T-cell (primary cell): ENCODE measurements at regions not wholly inside any gene's neighbourhood (a gene's known extent, or its start where the extent isn't known, plus 50 kb on each side); places are given as distances from the start of the nearest gene placed in this dataset.
A peak's percentile ranks its signal among the peaks of the same experiment; 100 is the strongest.
"Not testable (repeated sequence)": the region's sequence is repeated elsewhere in the genome, so short reads cannot be mapped to it uniquely, and the experiment has no call there.

Experiments used
- ATAC-seq, 4 experiments: fragments of 200-7000 bp in 3 of 4; fragments of 150-1000 bp in 1 of 4; cut with Tn5 transposase; replicated peaks in 1 of 4; 1 replicate in 3 of 4; 2 replicates in 1 of 4; pipeline ENCODE4 v1.10.0; 2021; ENCODE audit warnings: moderate library complexity in 3 of 4, mild to moderate bottlenecking in 2 of 4, moderate number of reproducible peaks in 1 of 4
- CTCF ChIA-PET, 2 donors: fragments of 300-600 bp; sonication (Branson Sonifier 250); formaldehyde crosslinking; loops; one replicate each; lab custom pipeline; 2022; ENCODE audit warnings: antibody characterized with exemption in 2 of 2; lab: Charles Lee
- POLR2A ChIA-PET, 2 donors: fragments of 300-600 bp; sonication (Branson Sonifier 250); formaldehyde crosslinking; loops; one replicate each; lab custom pipeline; 2022; ENCODE audit warnings: antibody characterized with exemption in 2 of 2; lab: Charles Lee
- DNase-seq, 35 experiments: peaks; one replicate each; pipeline versions ENCODE4 v3.0.0 to v3.0.0-alpha.2; 2013 to 2023
- H3K27ac ChIP-seq: one replicate; pipeline ENCODE4 v1.5.1; 2013; ENCODE audit warnings: low read length
- H3K27me3 ChIP-seq, 2 experiments: replicated peaks in 1 of 2; 1 replicate in 1 of 2; 2 replicates in 1 of 2; pipeline versions ENCODE4 v1.6.1 to v1.7.0; 2013; ENCODE audit warnings: low read length in 1 of 2, mixed read lengths in 1 of 2; ENCODE audit not compliant: control insufficient read depth in 2 of 2, insufficient read depth in 2 of 2; ENCODE audit errors: extremely low read depth in 1 of 2
- H3K36me3 ChIP-seq, 2 donors: 1 replicate in 1 of 2; 2 replicates in 1 of 2; pipeline versions ENCODE4 v1.6.1 to v1.7.0; 2013; ENCODE audit warnings: low read length in 1 of 2; ENCODE audit not compliant: control insufficient read depth in 2 of 2, insufficient read depth in 1 of 2; ENCODE audit errors: extremely low read depth in 1 of 2
- H3K4me1 ChIP-seq, 2 experiments: 1 replicate in 1 of 2; 2 replicates in 1 of 2; pipeline versions ENCODE4 v1.6.1 to v1.7.0; 2013; ENCODE audit warnings: low read length in 2 of 2, mixed read lengths in 1 of 2; ENCODE audit not compliant: insufficient read depth in 2 of 2, control insufficient read depth in 1 of 2; ENCODE audit errors: extremely low read depth in 1 of 2
- H3K4me3 ChIP-seq, 2 donors: 1 replicate in 1 of 2; 2 replicates in 1 of 2; pipeline versions ENCODE4 v1.5.1 to v1.7.0; 2013; ENCODE audit warnings: mild to moderate bottlenecking in 2 of 2, low read length in 1 of 2, moderate library complexity in 1 of 2; ENCODE audit not compliant: control insufficient read depth in 1 of 2; ENCODE audit errors: extremely low read depth in 1 of 2
- H3K9me3 ChIP-seq: 2 replicates; pipeline ENCODE4 v1.7.0; 2013
- H3K27ac Mint-ChIP-seq, 2 donors: one replicate each; pipeline ENCODE4 v1.8.0; 2020 to 2021; ENCODE audit warnings: mild to moderate bottlenecking in 2 of 2, mixed read lengths in 2 of 2
- H3K27me3 Mint-ChIP-seq, 2 donors: one replicate each; pipeline ENCODE4 v1.8.0; 2021 to 2022; ENCODE audit warnings: mixed read lengths in 2 of 2
- H3K36me3 Mint-ChIP-seq: one replicate; pipeline ENCODE4 v1.8.0; 2021; ENCODE audit warnings: mixed read lengths
- H3K4me1 Mint-ChIP-seq, 3 donors: one replicate each; pipeline ENCODE4 v1.8.0; 2020 to 2022; ENCODE audit warnings: mixed read lengths in 3 of 3, mild to moderate bottlenecking in 1 of 3
- H3K4me3 Mint-ChIP-seq, 3 donors: one replicate each; pipeline ENCODE4 v1.8.0; 2020 to 2022; ENCODE audit warnings: mild to moderate bottlenecking in 3 of 3, mixed read lengths in 3 of 3, moderate library complexity in 3 of 3
- H3K9me3 Mint-ChIP-seq, 3 donors: one replicate each; pipeline ENCODE4 v1.8.0; 2020 to 2022; ENCODE audit warnings: mixed read lengths in 3 of 3
- WGBS: methylation state at CpG from one replicate; pipeline ENCODE4 v1.1.5; 2013; ENCODE audit warnings: missing lambda C conversion rate; ENCODE audit not compliant: insufficient coverage; 5-methylcytosine and 5-hydroxymethylcytosine counted together

DNA sequence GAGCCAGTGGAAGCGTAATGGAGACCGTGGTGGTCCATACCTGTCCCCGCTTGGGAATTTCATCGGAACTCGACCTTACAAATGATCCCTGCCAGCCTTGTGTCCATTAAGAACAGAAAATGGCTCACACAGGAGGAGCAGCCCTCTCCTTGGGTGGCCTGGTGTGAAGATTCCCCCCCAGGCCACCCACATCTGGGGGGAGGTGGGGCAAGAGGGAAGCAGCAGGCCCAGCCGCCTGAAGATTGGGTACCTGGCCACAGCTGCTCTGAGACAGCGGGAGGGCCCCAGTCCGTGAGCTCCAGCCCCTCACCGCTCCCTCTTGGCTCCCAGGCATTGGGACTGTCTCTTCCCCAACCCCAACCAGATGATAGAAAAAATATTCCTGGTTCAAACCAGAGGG, 277.8 kb upstream of the FOXF1 start:
- Mint-ChIP-seq H3K27me3 (peaks cover 9 to 24% of the 10 kb centered on the region in 2 donors), H3K4me3 (no peak overlapping the region), H3K9me3 (no peaks in the 10 kb centered on the region), H3K4me1 (no peaks in the 10 kb centered on the region), H3K36me3 (no peaks in the 10 kb centered on the region), H3K27ac (no peak overlapping the region)
- no peak overlapping the region for H3K27ac ChIP-seq
- POLR2A ChIA-PET = no interaction called here
- ATAC-seq = no peak
- H3K4me3 ChIP-seq = no peak overlapping the region
- H3K27me3 ChIP-seq = peaks cover 0 to 31% of the 10 kb centered on the region in 2 experiments
- no peaks in the 10 kb centered on the region for H3K4me1 ChIP-seq
- 95% methylated on average over 8 of the region's 9 CpGs for WGBS
- CTCF ChIA-PET = no interaction called here
- peak in 1 of 35 experiments; percentile 2 for DNase-seq
- no peaks in the 10 kb centered on the region for H3K36me3 ChIP-seq
- no peaks in the 10 kb centered on the region for H3K9me3 ChIP-seq

DNA sequence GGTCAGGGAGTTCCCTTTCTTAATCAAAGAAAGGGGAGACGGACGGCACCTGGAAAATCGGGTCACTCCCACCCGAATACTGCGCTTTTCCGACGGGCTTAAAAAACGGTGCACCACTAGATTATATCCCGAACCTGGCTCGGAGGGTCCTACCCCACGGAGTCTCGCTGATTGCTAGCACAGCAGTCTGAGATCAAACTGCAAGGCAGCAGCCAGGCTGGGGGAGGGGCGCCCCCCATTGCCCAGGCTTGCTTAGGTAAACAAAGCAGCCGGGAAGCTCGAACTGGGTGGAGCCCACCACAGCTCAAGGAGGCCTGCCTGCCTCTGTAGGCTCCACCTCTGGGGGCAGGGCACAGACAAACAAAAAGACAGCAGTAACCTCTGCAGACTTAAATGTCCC, 276.8 kb upstream of the FOXF1 start:
- H3K27ac ChIP-seq, H3K4me3 Mint-ChIP-seq, H3K4me1 ChIP-seq, H3K9me3 Mint-ChIP-seq, POLR2A ChIA-PET, H3K36me3 Mint-ChIP-seq, H3K9me3 ChIP-seq, ATAC-seq, H3K27ac Mint-ChIP-seq, H3K36me3 ChIP-seq, CTCF ChIA-PET, H3K4me3 ChIP-seq, H3K4me1 Mint-ChIP-seq: not testable (repeated sequence)
- WGBS = 100% methylated on average over 1 of the region's 15 CpGs
- H3K27me3 ChIP-seq = peaks cover 0 to 27% of the 10 kb centered on the region in 2 experiments
- peak in 1 of 35 experiments; percentile 11 for DNase-seq
- peaks cover 5 to 22% of the 10 kb centered on the region in 2 donors for H3K27me3 Mint-ChIP-seq

DNA sequence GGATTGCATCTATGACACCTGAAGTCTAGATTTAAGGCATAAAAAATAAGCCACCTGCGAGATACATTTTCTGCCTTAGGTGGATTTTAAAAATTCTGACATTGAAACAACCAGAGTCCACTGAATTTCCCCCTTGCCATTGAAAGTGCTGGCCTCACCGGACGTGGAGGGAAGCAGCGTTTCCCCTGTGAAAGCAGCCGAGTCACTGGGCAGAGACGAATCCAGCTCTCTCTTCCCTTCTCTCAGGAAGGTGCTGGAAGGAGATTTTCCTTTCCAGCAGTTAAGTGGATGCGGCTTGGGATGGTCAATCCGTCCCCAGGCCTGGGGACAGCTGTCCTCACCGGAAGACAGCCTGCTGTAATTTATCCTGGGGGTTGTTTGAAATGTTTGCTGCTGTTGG, 270.9 kb upstream of the FOXF1 start:
- H3K27me3 Mint-ChIP-seq = peaks cover 24 to 25% of the 10 kb centered on the region in 2 donors
- no peak overlapping the region for H3K27ac ChIP-seq
- H3K9me3 ChIP-seq = no peaks in the 10 kb centered on the region
- H3K27ac Mint-ChIP-seq = no peak overlapping the region
- no peaks in the 10 kb centered on the region for H3K4me1 ChIP-seq
- CTCF ChIA-PET = no interaction called here
- no peak for DNase-seq
- no peak overlapping the region for H3K4me3 ChIP-seq
- no peaks in the 10 kb centered on the region for H3K9me3 Mint-ChIP-seq
- WGBS = 32% methylated on average over 3 of the region's 9 CpGs
- no peaks in the 10 kb centered on the region for H3K4me1 Mint-ChIP-seq
- no peak overlapping the region for H3K4me3 Mint-ChIP-seq
- H3K36me3 ChIP-seq = no peaks in the 10 kb centered on the region
- no peak for ATAC-seq
- no peaks in the 10 kb centered on the region for H3K36me3 Mint-ChIP-seq
- POLR2A ChIA-PET = no interaction called here
- H3K27me3 ChIP-seq = peaks cover 12 to 30% of the 10 kb centered on the region in 2 experiments

DNA sequence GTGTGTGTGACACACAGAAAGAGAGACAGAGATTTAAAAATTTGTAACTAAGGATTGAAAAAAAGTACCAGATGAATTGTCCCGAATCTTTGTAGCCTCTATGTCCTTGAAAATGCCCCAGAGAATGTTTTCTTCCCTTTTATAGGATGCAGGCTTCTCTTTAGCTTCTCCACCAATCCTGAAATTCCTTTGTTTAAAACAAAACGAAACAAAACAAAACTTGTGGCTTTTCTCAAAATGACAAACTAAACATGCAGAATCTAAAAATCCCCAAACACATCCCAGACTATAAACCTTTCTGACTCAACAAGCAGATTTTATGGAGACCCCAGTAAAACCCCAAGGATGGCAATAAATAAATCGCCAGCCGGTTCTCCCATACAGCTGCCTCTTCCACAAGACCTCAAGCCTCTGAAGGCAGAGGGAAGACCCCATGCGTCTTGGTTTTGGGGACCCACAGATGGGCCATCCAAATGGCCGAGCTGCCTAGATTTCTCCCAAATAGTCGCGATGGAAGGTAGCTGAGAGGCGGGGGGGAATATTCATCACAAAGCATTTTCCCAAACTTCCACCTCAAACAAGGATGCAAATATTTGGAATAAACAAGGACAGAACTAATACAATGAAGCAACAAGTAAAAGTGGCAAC, 269.5 kb upstream of the FOXF1 start:
- ATAC-seq (no peak), DNase-seq (no peak)
- CTCF ChIA-PET = no interaction called here
- POLR2A ChIA-PET = no interaction called here
- H3K36me3 Mint-ChIP-seq = no peaks in the 10 kb centered on the region
- Histone ChIP-seq H3K27me3 (peaks cover 12 to 37% of the 10 kb centered on the region in 2 experiments), H3K4me1 (no peaks in the 10 kb centered on the region), H3K36me3 (no peaks in the 10 kb centered on the region), H3K9me3 (no peaks in the 10 kb centered on the region), H3K27ac (no peak overlapping the region), H3K4me3 (no peak overlapping the region)
- no peak overlapping the region for H3K4me3 Mint-ChIP-seq
- 60% methylated on average over 1 of the region's 9 CpGs for WGBS
- no peaks in the 10 kb centered on the region for H3K4me1 Mint-ChIP-seq
- H3K9me3 Mint-ChIP-seq = no peaks in the 10 kb centered on the region
- H3K27me3 Mint-ChIP-seq = peaks cover 24 to 25% of the 10 kb centered on the region in 2 donors
- no peak overlapping the region for H3K27ac Mint-ChIP-seq

DNA sequence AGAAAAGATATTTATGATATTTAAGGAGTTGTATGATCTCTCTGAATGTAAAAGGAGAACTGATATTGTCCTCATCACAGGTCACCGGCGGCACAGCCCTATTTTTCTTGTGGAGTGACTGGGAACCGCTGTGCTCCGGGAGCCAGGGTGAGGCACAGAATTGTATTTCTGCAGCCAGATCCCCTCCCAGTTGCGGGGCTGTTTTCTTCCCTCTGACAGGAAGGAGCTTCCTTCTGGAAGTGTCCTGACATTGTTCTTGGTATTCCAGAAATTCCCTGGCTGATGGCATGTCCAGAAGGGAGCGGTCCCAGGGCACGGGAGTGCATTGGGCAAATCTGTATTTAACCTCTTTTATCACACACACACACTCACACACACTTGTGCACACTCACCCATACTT, 268.6 kb upstream of the FOXF1 start:
- POLR2A ChIA-PET = no interaction called here
- no peak for ATAC-seq
- no peaks in the 10 kb centered on the region for H3K36me3 Mint-ChIP-seq
- peaks cover 24 to 25% of the 10 kb centered on the region in 2 donors for H3K27me3 Mint-ChIP-seq
- no peaks in the 10 kb centered on the region for H3K9me3 Mint-ChIP-seq
- Histone ChIP-seq H3K4me1 (no peaks in the 10 kb centered on the region), H3K36me3 (no peaks in the 10 kb centered on the region), H3K27ac (no peak overlapping the region), H3K4me3 (no peak overlapping the region), H3K9me3 (no peaks in the 10 kb centered on the region), H3K27me3 (peaks cover 12 to 37% of the 10 kb centered on the region in 2 experiments)
- CTCF ChIA-PET = no interaction called here
- H3K4me3 Mint-ChIP-seq = no peak overlapping the region
- WGBS = 38% methylated on average over 3 of the region's 7 CpGs
- no peaks in the 10 kb centered on the region for H3K4me1 Mint-ChIP-seq
- DNase-seq = no peak
- no peak overlapping the region for H3K27ac Mint-ChIP-seq

DNA sequence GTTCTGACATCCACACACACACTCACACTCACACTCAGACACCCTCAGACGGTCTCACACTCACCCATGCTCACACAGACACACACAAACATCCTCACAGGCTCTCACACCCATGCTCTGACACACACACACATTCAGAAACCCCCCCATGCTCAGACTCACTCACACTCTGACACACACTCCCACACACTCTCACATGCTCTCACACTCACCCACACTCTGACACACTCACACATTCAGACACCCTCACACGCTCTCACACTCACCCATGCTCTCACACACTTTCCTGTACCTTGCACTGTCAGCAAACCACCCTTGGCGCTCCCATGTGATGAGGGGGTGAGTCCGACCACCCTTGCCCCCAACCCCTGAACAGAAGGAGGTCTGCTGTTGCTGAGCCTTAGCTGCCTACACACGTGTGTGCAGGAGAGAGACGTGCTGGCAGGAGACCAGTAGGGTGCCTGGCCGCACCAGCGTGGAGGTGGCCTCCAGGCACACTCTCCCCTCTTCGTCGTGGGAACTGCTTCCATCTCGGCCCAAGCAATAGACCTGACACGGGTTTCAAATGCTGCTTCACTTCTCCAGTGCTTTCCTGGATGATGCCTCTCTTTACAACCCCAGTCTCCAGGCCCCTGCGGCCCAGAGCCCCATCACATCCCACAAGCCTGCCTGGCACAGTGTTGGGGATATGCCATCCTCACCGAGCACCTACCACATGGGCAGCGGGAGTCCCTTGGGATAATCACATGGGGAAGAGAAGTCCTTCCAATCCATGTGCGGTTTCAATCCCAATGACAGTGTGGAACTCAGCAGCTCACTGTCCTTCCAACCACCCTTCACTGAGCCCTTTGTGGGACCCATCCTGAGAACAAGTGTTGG, 267.8 kb upstream of the FOXF1 start:
- Histone ChIP-seq H3K36me3 (no peaks in the 10 kb centered on the region), H3K9me3 (no peaks in the 10 kb centered on the region), H3K27ac (no peak overlapping the region), H3K27me3 (peaks cover 12 to 37% of the 10 kb centered on the region in 2 experiments), H3K4me1 (no peaks in the 10 kb centered on the region), H3K4me3 (no peak overlapping the region)
- no peaks in the 10 kb centered on the region for H3K4me1 Mint-ChIP-seq
- 70% methylated on average over 12 of the region's 16 CpGs for WGBS
- no peak for ATAC-seq
- no peak for DNase-seq
- no peak overlapping the region for H3K27ac Mint-ChIP-seq
- CTCF ChIA-PET = no interaction called here
- H3K4me3 Mint-ChIP-seq = no peak overlapping the region
- no peaks in the 10 kb centered on the region for H3K9me3 Mint-ChIP-seq
- H3K27me3 Mint-ChIP-seq = peaks cover 24 to 25% of the 10 kb centered on the region in 2 donors
- POLR2A ChIA-PET = no interaction called here
- H3K36me3 Mint-ChIP-seq = no peaks in the 10 kb centered on the region
